ENCODE measurements at regions not wholly inside any gene's neighbourhood (a gene's known extent, or its start where the extent isn't known, plus 50 kb on each side); places are given as distances from the start of the nearest gene placed in this dataset.

- no peak overlapping the region for H3K4me3 ChIP-seq (ENCODE audit: low read length, poor library complexity, severe bottlenecking)
- no peaks in the 10 kb centered on the region for H3K36me3 ChIP-seq (ENCODE audit: insufficient read depth, low read length)
- no peaks in the 10 kb centered on the region for H3K9me2 ChIP-seq (replicated peaks; ENCODE audit: low read depth, low read length)
- TF ChIP-seq, protein P1, sequence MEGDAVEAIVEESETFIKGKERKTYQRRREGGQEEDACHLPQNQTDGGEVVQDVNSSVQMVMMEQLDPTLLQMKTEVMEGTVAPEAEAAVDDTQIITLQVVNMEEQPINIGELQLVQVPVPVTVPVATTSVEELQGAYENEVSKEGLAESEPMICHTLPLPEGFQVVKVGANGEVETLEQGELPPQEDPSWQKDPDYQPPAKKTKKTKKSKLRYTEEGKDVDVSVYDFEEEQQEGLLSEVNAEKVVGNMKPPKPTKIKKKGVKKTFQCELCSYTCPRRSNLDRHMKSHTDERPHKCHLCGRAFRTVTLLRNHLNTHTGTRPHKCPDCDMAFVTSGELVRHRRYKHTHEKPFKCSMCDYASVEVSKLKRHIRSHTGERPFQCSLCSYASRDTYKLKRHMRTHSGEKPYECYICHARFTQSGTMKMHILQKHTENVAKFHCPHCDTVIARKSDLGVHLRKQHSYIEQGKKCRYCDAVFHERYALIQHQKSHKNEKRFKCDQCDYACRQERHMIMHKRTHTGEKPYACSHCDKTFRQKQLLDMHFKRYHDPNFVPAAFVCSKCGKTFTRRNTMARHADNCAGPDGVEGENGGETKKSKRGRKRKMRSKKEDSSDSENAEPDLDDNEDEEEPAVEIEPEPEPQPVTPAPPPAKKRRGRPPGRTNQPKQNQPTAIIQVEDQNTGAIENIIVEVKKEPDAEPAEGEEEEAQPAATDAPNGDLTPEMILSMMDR (conservative IDR thresholded peaks at IDR 0.05; ENCODE audit: low read length), result no peak
- H2AFZ ChIP-seq (ENCODE audit: low read length), result no peak overlapping the region
- no peaks in the 10 kb centered on the region for H3K79me2 ChIP-seq (ENCODE audit: insufficient read depth, low read length)
- no peaks in the 10 kb centered on the region for H3K27me3 ChIP-seq (ENCODE audit: insufficient read depth, low read length, poor library complexity, severe bottlenecking)
- no peaks in the 10 kb centered on the region for H3K9me3 ChIP-seq (ENCODE audit: insufficient read depth, low read depth, low read length)
- no peaks in the 10 kb centered on the region for H4K20me1 ChIP-seq (ENCODE audit: insufficient read depth, low read length, poor library complexity, severe bottlenecking)
- no peaks in the 10 kb centered on the region for H3F3A ChIP-seq (ENCODE audit: low read depth)
- H3K9ac ChIP-seq (ENCODE audit: low read depth, low read length, poor library complexity, severe bottlenecking), result no peak overlapping the region
- no peak overlapping the region for H3K4me2 ChIP-seq (ENCODE audit: low read depth, low read length, poor library complexity, severe bottlenecking)
- H3K4me1 ChIP-seq (ENCODE audit: insufficient read depth, low read length, poor library complexity, severe bottlenecking), result no peaks in the 10 kb centered on the region
Observed at GRCh38 chr2:65739927-65740326, 307.5 kb upstream of the SPRED2 start.

DNA sequence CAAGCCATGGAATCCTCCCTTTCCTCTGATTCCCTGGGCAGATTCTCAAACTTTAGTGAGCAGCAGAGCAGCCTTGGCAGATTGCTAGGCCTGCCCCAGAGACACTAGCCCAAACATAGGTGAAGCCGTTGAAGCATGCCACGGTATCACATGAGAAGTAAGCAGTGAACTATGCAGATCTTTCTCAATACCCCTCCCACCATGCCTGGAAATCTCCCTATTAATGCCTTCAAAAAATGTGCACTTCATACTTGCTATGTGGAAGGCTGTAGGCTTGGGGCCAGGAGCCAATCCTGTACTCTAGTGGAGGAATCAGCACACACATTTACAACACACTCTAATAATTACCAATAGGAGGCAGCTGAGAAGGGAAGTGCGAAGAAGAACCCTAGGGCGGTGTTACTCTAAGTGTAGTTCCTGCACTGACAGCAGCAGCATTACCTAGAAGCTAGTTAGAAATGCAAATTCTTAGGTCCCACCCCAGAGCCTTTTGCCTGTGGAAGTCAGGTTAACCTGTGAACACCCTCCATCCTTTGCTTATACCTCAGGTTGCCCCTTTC, 305.1 kb upstream of the SPRED2 start:
- Histone ChIP-seq H3K27me3 (ENCODE audit: insufficient read depth, low read length, poor library complexity, severe bottlenecking) (no peaks in the 10 kb centered on the region), H3K9me3 (ENCODE audit: insufficient read depth, low read depth, low read length) (no peaks in the 10 kb centered on the region), H3F3A (ENCODE audit: low read depth) (no peaks in the 10 kb centered on the region), H3K36me3 (ENCODE audit: insufficient read depth, low read length) (no peaks in the 10 kb centered on the region), H3K9ac (ENCODE audit: low read depth, low read length, poor library complexity, severe bottlenecking) (no peak overlapping the region), H2AFZ (ENCODE audit: low read length) (no peak overlapping the region), H3K79me2 (ENCODE audit: insufficient read depth, low read length) (no peaks in the 10 kb centered on the region), H3K4me1 (ENCODE audit: insufficient read depth, low read length, poor library complexity, severe bottlenecking) (no peaks in the 10 kb centered on the region), H3K4me2 (ENCODE audit: low read depth, low read length, poor library complexity, severe bottlenecking) (no peak overlapping the region), H3K4me3 (ENCODE audit: low read length, poor library complexity, severe bottlenecking) (no peak overlapping the region), H4K20me1 (ENCODE audit: insufficient read depth, low read length, poor library complexity, severe bottlenecking) (no peaks in the 10 kb centered on the region), H3K9me2 (replicated peaks; ENCODE audit: low read depth, low read length) (no peaks in the 10 kb centered on the region)
- TF ChIP-seq EZH2phosphoT487 (IDR thresholded peaks at IDR 0.05; ENCODE audit: borderline replicate concordance), result no peak
- TF ChIP-seq, protein P1 (conservative IDR thresholded peaks at IDR 0.05; ENCODE audit: low read length), result no peak

DNA sequence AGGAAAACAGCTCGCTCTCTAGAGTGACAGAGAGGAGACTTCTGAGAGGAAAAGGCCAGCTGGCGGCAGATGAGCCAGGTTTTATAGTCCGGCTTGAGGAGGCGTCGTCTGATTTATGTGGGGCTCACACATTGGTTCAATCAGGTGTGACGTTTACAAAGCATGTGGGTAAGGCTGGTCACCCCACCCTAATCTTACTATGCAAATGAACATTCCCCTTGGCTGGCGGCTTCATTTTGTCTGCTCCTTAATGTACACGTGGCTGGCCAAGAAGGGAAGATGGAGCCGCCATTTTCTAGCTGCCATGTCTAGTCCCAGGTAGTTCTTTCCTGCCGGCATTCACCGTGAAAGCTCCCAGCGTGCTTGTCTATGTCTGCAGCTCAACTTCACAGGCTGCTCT, 299.1 kb upstream of the SPRED2 start:
- no peak for TF ChIP-seq EZH2phosphoT487 (IDR thresholded peaks at IDR 0.05; ENCODE audit: borderline replicate concordance)
- TF ChIP-seq, protein P1 (conservative IDR thresholded peaks at IDR 0.05; ENCODE audit: low read length), result no peak
- Histone ChIP-seq H3K9me3 (ENCODE audit: insufficient read depth, low read depth, low read length) (no peaks in the 10 kb centered on the region), H3K9me2 (replicated peaks; ENCODE audit: low read depth, low read length) (no peaks in the 10 kb centered on the region), H3K27me3 (ENCODE audit: insufficient read depth, low read length, poor library complexity, severe bottlenecking) (no peaks in the 10 kb centered on the region), H3K9ac (ENCODE audit: low read depth, low read length, poor library complexity, severe bottlenecking) (no peak overlapping the region), H2AFZ (ENCODE audit: low read length) (no peak overlapping the region), H3K4me3 (ENCODE audit: low read length, poor library complexity, severe bottlenecking) (no peak overlapping the region), H3K4me2 (ENCODE audit: low read depth, low read length, poor library complexity, severe bottlenecking) (no peak overlapping the region), H3K79me2 (ENCODE audit: insufficient read depth, low read length) (no peaks in the 10 kb centered on the region), H3K36me3 (ENCODE audit: insufficient read depth, low read length) (no peaks in the 10 kb centered on the region), H4K20me1 (ENCODE audit: insufficient read depth, low read length, poor library complexity, severe bottlenecking) (no peaks in the 10 kb centered on the region), H3F3A (ENCODE audit: low read depth) (no peaks in the 10 kb centered on the region), H3K4me1 (ENCODE audit: insufficient read depth, low read length, poor library complexity, severe bottlenecking) (no peaks in the 10 kb centered on the region)

Data from Loucy (cell line).